Astrocyte of the hippocampus (primary cell): ENCODE measurements at regions not wholly inside any gene's neighbourhood (a gene's known extent, or its start where the extent isn't known, plus 50 kb on each side); places are given as distances from the start of the nearest gene placed in this dataset.
"Not testable (repeated sequence)": the region's sequence is repeated elsewhere in the genome, so short reads cannot be mapped to it uniquely, and the experiment has no call there.

Experiments used
- DNase-seq: peaks from one replicate; pipeline ENCODE4 v3.0.0; 2011; ENCODE audit warnings: low read depth, low spot score

GRCh38 chr22:48781868-48782267 is 1045.8 kb downstream of the BRD1 start:
- no peak for DNase-seq

- no peak for DNase-seq
These were observed 1046.3 kb downstream of the BRD1 start for GRCh38 chr22:48781391-48781790.

GRCh38 chr22:48780597-48781277 is 1046.9 kb downstream of the BRD1 start:
- no peak for DNase-seq

GRCh38 chr22:48779661-48780596 is 1047.7 kb downstream of the BRD1 start:
- DNase-seq = no peak

GRCh38 chr22:48779211-48779643 is 1048.4 kb downstream of the BRD1 start:
- DNase-seq = no peak

GRCh38 chr22:48778308-48779195 is 1049.1 kb downstream of the BRD1 start:
- no peak for DNase-seq

- DNase-seq = no peak
These were observed 1055.3 kb downstream of the BRD1 start for GRCh38 chr22:48772286-48772907.

- DNase-seq = no peak
These were observed 1062.1 kb downstream of the BRD1 start for GRCh38 chr22:48765595-48765994.

- no peak for DNase-seq
These were observed 1066.1 kb downstream of the BRD1 start for GRCh38 chr22:48761546-48761945.

- DNase-seq = no peak
These were observed 1066.9 kb downstream of the BRD1 start for GRCh38 chr22:48760481-48761390.

GRCh38 chr22:48758881-48759875 is 1068.5 kb downstream of the BRD1 start:
- DNase-seq = no peak

- DNase-seq = no peak
These were observed 1069.6 kb downstream of the BRD1 start for GRCh38 chr22:48757985-48758561.

- no peak for DNase-seq
These were observed 1070.1 kb downstream of the BRD1 start for GRCh38 chr22:48757581-48757980.

- not testable (repeated sequence) for DNase-seq
These were observed 1070.5 kb downstream of the BRD1 start for GRCh38 chr22:48757135-48757534.

GRCh38 chr22:48756146-48757111 is 1071.2 kb downstream of the BRD1 start:
- DNase-seq = no peak

GRCh38 chr22:48755059-48755949 is 1072.4 kb downstream of the BRD1 start:
- no peak for DNase-seq
